ENCODE measurements at regions not wholly inside any gene's neighbourhood (a gene's known extent, or its start where the extent isn't known, plus 50 kb on each side); places are given as distances from the start of the nearest gene placed in this dataset.

- H3K36me3 ChIP-seq (ENCODE audit: control insufficient read depth in 2 of 2, insufficient read depth in 2 of 2, low read length in 1 of 2): no peaks in the 10 kb centered on the region
- no peaks in the 10 kb centered on the region for H3K27me3 ChIP-seq (replicated peaks in 1 of 2; ENCODE audit: control insufficient read depth in 2 of 2, insufficient read depth in 2 of 2, low read length in 1 of 2)
- no peaks in the 10 kb centered on the region for H4K20me1 ChIP-seq (ENCODE audit: control insufficient read depth, insufficient read depth)
- ChIA-PET CTCF (no interaction called here), RAD21 (ENCODE audit: unreplicated experiment) (no interaction called here), POLR2A (no interaction called here), SMC1A (ENCODE audit: uncharacterized antibody, unreplicated experiment) (no interaction called here)
- BruUV-seq (replicated peaks): no TSS peak
- no peaks in the 10 kb centered on the region for H3K9me3 ChIP-seq (replicated peaks; ENCODE audit: control insufficient read depth, insufficient read depth, low read length)
- no peak overlapping the region for H3K4me2 ChIP-seq (ENCODE audit: control insufficient read depth, insufficient read depth)
- no peaks in the 10 kb centered on the region for H3K4me1 ChIP-seq (ENCODE audit: control insufficient read depth, insufficient read depth, low read length)
- TF ChIP-seq, protein P1, sequence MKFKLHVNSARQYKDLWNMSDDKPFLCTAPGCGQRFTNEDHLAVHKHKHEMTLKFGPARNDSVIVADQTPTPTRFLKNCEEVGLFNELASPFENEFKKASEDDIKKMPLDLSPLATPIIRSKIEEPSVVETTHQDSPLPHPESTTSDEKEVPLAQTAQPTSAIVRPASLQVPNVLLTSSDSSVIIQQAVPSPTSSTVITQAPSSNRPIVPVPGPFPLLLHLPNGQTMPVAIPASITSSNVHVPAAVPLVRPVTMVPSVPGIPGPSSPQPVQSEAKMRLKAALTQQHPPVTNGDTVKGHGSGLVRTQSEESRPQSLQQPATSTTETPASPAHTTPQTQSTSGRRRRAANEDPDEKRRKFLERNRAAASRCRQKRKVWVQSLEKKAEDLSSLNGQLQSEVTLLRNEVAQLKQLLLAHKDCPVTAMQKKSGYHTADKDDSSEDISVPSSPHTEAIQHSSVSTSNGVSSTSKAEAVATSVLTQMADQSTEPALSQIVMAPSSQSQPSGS (IDR thresholded peaks at IDR 0.05; ENCODE audit: low read length): no peak
- no peak for TF ChIP-seq SMAD1 (IDR thresholded peaks at IDR 0.05; ENCODE audit: low read depth, partially characterized antibody)
- TF ChIP-seq TBL1XR1 (IDR thresholded peaks at IDR 0.05; ENCODE audit: low read depth, low read length): no peak
- TF ChIP-seq, protein P2, sequence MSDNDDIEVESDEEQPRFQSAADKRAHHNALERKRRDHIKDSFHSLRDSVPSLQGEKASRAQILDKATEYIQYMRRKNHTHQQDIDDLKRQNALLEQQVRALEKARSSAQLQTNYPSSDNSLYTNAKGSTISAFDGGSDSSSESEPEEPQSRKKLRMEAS (IDR thresholded peaks at IDR 0.05; ENCODE audit: low read depth, low read length): no peak
- no peak for TF ChIP-seq BMI1 (IDR thresholded peaks at IDR 0.05; ENCODE audit: borderline replicate concordance)
- no peak for TF ChIP-seq MTA3 (IDR thresholded peaks at IDR 0.05; ENCODE audit: borderline replicate concordance, low read length)
- TF ChIP-seq SMARCA5 (IDR thresholded peaks at IDR 0.05): no peak
- no peak for TF ChIP-seq YBX1 (IDR thresholded peaks at IDR 0.05)
- no peak for TF ChIP-seq PRDM15 (CRISPR knock-in tag; IDR thresholded peaks at IDR 0.05)
- no peak for TF ChIP-seq RAD21 (IDR thresholded peaks at IDR 0.05; ENCODE audit: insufficient read depth, low read depth, low read length)
- TF ChIP-seq ATF7 (IDR thresholded peaks at IDR 0.05; ENCODE audit: low read depth): no peak
- no peak for TF ChIP-seq BCL11A (IDR thresholded peaks at IDR 0.05; ENCODE audit: low read depth, low read length)
- H3K27ac ChIP-seq (ENCODE audit: control insufficient read depth, insufficient read depth): no peak overlapping the region
- H3K4me3 ChIP-seq: no peak overlapping the region
- 89% methylated on average over 1 of the region's 1 CpG for WGBS (ENCODE audit: insufficient coverage, insufficient replicate concordance, low lambda C conversion rate, missing lambda C conversion rate)
- H2AFZ ChIP-seq (ENCODE audit: control insufficient read depth, low read depth, low read length): no peak overlapping the region
- DNase-seq (ENCODE audit: low read depth, low spot score) (no peak), ATAC-seq (no peak), FAIRE-seq (no peak)
- in situ Hi-C loops (cut with MboI) (no loop called here), intact Hi-C loops (cut with micrococcal nuclease; ENCODE audit: unreplicated experiment) (no loop called here)
- no peaks in the 10 kb centered on the region for H3K79me2 ChIP-seq (ENCODE audit: control insufficient read depth, insufficient read depth, low read length)
- no peak overlapping the region for H3K9ac ChIP-seq (ENCODE audit: control insufficient read depth, insufficient read depth, low read length)
Observed at GRCh38 chr4:77398256-77398655, 207.4 kb upstream of the CXCL13 start.

Measured in GM12878 (cell line).